ENCODE measurements at regions not wholly inside any gene's neighbourhood (a gene's known extent, or its start where the extent isn't known, plus 50 kb on each side); places are given as distances from the start of the nearest gene placed in this dataset.

DNA sequence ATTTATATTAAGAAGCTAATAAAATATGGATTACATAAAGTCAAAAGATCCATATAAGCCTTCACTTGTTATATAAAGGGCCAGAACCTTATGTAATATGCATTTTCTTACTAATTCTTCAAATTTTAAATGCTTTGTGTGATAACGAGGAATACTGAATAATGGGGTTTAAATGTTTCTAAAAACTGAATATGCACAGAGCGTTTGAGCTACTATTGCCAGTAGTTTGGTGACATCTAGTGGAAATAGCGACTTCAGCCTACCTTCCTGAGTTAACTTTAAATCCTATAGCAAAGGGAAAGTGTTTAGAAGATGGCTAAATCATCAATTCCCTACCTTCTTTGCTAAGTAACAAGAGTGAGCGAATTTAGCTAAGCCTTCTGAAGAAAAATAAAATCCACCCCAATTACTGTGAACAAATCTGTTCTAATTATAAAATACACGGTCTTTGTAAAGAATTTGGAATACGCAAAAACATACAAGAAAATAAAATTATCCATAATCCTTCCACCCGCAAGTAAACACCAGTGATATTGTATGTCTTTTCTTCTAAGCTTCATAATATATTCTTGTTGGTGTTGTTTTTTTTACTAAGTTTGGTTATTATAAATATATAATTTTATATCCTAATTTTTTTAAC lies 115.5 kb upstream of the G2E3 start:
- no peaks in the 10 kb centered on the region for H3K36me3 ChIP-seq (ENCODE audit: insufficient read depth)
- H3K27ac ChIP-seq = no peak overlapping the region
- H3K4me1 ChIP-seq (ENCODE audit: low read depth, poor library complexity, severe bottlenecking) = no peaks in the 10 kb centered on the region
- no peak overlapping the region for H3K4me3 ChIP-seq (IDR thresholded peaks at IDR 0.05; ENCODE audit: insufficient read depth, low read depth, low read length)
- no peak overlapping the region for H2AFZ ChIP-seq (ENCODE audit: low read depth)
- no peaks in the 10 kb centered on the region for H4K20me1 ChIP-seq (ENCODE audit: insufficient read depth)
- no peaks in the 10 kb centered on the region for H3K79me2 ChIP-seq (ENCODE audit: insufficient read depth, low read depth)
- TF ChIP-seq, protein P1, sequence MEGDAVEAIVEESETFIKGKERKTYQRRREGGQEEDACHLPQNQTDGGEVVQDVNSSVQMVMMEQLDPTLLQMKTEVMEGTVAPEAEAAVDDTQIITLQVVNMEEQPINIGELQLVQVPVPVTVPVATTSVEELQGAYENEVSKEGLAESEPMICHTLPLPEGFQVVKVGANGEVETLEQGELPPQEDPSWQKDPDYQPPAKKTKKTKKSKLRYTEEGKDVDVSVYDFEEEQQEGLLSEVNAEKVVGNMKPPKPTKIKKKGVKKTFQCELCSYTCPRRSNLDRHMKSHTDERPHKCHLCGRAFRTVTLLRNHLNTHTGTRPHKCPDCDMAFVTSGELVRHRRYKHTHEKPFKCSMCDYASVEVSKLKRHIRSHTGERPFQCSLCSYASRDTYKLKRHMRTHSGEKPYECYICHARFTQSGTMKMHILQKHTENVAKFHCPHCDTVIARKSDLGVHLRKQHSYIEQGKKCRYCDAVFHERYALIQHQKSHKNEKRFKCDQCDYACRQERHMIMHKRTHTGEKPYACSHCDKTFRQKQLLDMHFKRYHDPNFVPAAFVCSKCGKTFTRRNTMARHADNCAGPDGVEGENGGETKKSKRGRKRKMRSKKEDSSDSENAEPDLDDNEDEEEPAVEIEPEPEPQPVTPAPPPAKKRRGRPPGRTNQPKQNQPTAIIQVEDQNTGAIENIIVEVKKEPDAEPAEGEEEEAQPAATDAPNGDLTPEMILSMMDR (conservative IDR thresholded peaks at IDR 0.05; ENCODE audit: low read depth, low read length) = peak; percentile 50
- no peak overlapping the region for H3K4me2 ChIP-seq
- H3K27me3 ChIP-seq (ENCODE audit: insufficient read depth, low read depth) = no peaks in the 10 kb centered on the region
- no peak overlapping the region for H3K9ac ChIP-seq

DNA sequence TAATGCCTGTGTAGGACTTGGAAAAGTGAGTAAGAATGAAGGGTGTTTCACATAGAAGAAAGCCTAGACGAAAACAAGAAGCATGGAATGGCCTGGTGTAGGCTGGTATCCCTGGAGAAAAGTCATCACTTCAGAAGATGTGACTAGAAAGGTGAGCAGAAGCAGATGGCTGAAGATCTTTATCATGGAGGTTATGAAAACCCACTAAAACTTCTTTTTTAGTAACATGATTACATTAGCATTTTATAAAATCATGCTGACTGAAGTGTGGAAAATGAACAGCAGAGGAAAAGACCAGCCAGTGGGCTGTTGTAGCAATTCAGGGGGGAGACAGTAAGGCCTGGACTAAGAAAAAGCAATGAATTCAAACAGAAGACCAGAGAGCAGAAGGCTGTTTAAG lies 114.5 kb upstream of the G2E3 start:
- no peaks in the 10 kb centered on the region for H4K20me1 ChIP-seq (ENCODE audit: insufficient read depth)
- no peaks in the 10 kb centered on the region for H3K36me3 ChIP-seq (ENCODE audit: insufficient read depth)
- no peaks in the 10 kb centered on the region for H3K79me2 ChIP-seq (ENCODE audit: insufficient read depth, low read depth)
- no peak overlapping the region for H3K9ac ChIP-seq
- no peak overlapping the region for H3K4me2 ChIP-seq
- no peaks in the 10 kb centered on the region for H3K27me3 ChIP-seq (ENCODE audit: insufficient read depth, low read depth)
- TF ChIP-seq, protein P1 (conservative IDR thresholded peaks at IDR 0.05; ENCODE audit: low read depth, low read length) = no peak
- H3K4me1 ChIP-seq (ENCODE audit: low read depth, poor library complexity, severe bottlenecking) = no peaks in the 10 kb centered on the region
- H2AFZ ChIP-seq (ENCODE audit: low read depth) = no peak overlapping the region
- no peak overlapping the region for H3K4me3 ChIP-seq (IDR thresholded peaks at IDR 0.05; ENCODE audit: insufficient read depth, low read depth, low read length)
- H3K27ac ChIP-seq = no peak overlapping the region

DNA sequence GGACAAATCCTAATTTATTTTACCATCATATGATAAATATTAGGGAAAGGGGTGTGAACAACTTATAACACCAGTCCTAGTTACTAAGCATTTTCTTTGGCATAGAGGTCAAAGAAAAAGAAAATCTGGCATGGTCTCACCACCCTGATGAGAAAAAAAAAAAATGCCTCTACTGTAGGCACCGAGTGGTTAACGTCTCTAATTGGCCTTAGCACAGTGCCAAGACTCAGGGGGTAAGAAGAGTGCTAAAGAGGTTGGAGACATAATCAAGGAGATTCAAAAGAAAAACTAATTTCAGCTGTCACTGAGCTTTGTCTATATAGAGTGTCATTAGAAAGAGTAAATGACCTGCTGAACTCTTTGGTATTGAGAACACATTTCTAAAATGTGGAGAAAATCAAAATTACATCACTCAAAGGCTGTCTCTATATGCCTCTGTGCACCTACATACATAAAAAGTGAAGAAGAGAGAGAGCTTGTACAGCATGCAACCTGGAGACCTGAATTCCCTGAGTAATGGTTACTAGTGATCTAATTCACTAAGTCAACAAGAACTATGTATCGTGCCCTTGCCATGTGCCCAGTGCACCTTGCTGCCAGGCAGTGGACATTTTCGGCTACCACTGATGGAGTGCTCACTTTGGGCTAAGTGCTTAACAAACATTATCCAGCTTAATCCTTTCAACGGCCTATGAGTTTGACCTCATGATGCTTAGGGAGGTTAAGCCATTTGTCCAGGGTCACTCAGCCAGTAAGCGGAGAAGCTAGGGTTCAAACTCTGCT lies 113.8 kb upstream of the G2E3 start:
- Histone ChIP-seq H3K79me2 (ENCODE audit: insufficient read depth, low read depth) (no peaks in the 10 kb centered on the region), H3K4me1 (ENCODE audit: low read depth, poor library complexity, severe bottlenecking) (no peaks in the 10 kb centered on the region), H3K27ac (no peak overlapping the region), H2AFZ (ENCODE audit: low read depth) (no peak overlapping the region), H3K4me3 (IDR thresholded peaks at IDR 0.05; ENCODE audit: insufficient read depth, low read depth, low read length) (no peak overlapping the region), H3K36me3 (ENCODE audit: insufficient read depth) (no peaks in the 10 kb centered on the region), H3K27me3 (ENCODE audit: insufficient read depth, low read depth) (no peaks in the 10 kb centered on the region), H3K9ac (no peak overlapping the region), H3K4me2 (no peak overlapping the region), H4K20me1 (ENCODE audit: insufficient read depth) (no peaks in the 10 kb centered on the region)
- TF ChIP-seq, protein P1 (conservative IDR thresholded peaks at IDR 0.05; ENCODE audit: low read depth, low read length) = no peak

DNA sequence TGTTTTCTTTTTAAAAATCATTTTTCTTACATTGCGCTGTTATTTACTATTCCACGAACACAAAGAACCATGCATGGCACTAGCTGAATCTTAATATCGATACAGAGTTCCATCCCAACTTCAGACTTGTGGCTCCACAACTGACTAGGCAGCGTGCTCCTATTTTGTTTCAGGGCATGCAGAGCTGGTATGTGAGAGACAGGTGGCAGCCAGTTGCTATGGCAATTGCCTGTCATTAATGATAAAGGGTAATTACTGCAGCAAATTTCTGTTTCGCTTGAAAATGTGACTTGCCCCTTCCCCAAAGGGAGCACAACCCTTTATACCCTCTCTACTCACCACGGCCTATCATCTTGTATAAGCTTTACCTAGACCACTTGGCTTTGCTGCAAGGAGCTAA lies 113.1 kb upstream of the G2E3 start:
- Histone ChIP-seq H4K20me1 (ENCODE audit: insufficient read depth) (no peaks in the 10 kb centered on the region), H3K27me3 (ENCODE audit: insufficient read depth, low read depth) (no peaks in the 10 kb centered on the region), H3K4me3 (IDR thresholded peaks at IDR 0.05; ENCODE audit: insufficient read depth, low read depth, low read length) (no peak overlapping the region), H3K79me2 (ENCODE audit: insufficient read depth, low read depth) (no peaks in the 10 kb centered on the region), H3K36me3 (ENCODE audit: insufficient read depth) (no peaks in the 10 kb centered on the region), H3K27ac (no peak overlapping the region), H3K4me1 (ENCODE audit: low read depth, poor library complexity, severe bottlenecking) (no peaks in the 10 kb centered on the region), H2AFZ (ENCODE audit: low read depth) (no peak overlapping the region), H3K9ac (no peak overlapping the region), H3K4me2 (no peak overlapping the region)
- TF ChIP-seq, protein P1 (conservative IDR thresholded peaks at IDR 0.05; ENCODE audit: low read depth, low read length) = no peak

Data from KMS-11 (cell line).